ENCODE measurements at regions not wholly inside any gene's neighbourhood (a gene's known extent, or its start where the extent isn't known, plus 50 kb on each side); places are given as distances from the start of the nearest gene placed in this dataset.

- TF ChIP-seq CTCF (IDR thresholded peaks at IDR 0.05) (peak in 1 of 6 experiments; percentile 9), POLR2A (IDR thresholded peaks at IDR 0.05) (no peak)
Measured at GRCh38 chr3:67863869-67864268, 209.5 kb upstream of the SUCLG2 start.
